PFSK-1 (cell line): ENCODE measurements at regions not wholly inside any gene's neighbourhood (a gene's known extent, or its start where the extent isn't known, plus 50 kb on each side); places are given as distances from the start of the nearest gene placed in this dataset.

Source experiments
- FOXP2 ChIP-seq: optimal IDR thresholded peaks from 2 replicates; pipeline ENCODE3; 2011; ENCODE audit warnings: borderline replicate concordance, control low read depth, inconsistent platforms; ENCODE audit not compliant: insufficient read depth; ENCODE audit errors: extremely low read length, extremely low read depth
- POLR2AphosphoS5 ChIP-seq: IDR thresholded peaks from 2 replicates; pipeline ENCODE4 v1.6.1; 2012; ENCODE audit warnings: low read depth, mild to moderate bottlenecking, control low read depth, low read length, moderate library complexity
- SIN3A ChIP-seq: IDR thresholded peaks from 2 replicates; pipeline ENCODE4 v1.6.1; 2012; ENCODE audit warnings: mild to moderate bottlenecking, low read length, moderate library complexity, borderline replicate concordance; ENCODE audit not compliant: insufficient read depth
- TAF1 ChIP-seq: IDR thresholded peaks from 2 replicates; pipeline ENCODE4 v1.6.1; 2012; ENCODE audit warnings: low read length, control low read depth, borderline replicate concordance; ENCODE audit not compliant: insufficient read depth
- TF ChIP-seq, protein P1 (sequence below), 2 experiments: IDR thresholded peaks; 2 replicates each; pipeline versions ENCODE4 v1.6.1 to v1.8.0; 2011 to 2012; ENCODE audit warnings: low read depth in 2 of 2, low read length in 2 of 2, control low read depth in 1 of 2, inconsistent platforms in 1 of 2, mild to moderate bottlenecking in 1 of 2, moderate library complexity in 1 of 2; ENCODE audit not compliant: insufficient read depth in 1 of 2

DNA sequence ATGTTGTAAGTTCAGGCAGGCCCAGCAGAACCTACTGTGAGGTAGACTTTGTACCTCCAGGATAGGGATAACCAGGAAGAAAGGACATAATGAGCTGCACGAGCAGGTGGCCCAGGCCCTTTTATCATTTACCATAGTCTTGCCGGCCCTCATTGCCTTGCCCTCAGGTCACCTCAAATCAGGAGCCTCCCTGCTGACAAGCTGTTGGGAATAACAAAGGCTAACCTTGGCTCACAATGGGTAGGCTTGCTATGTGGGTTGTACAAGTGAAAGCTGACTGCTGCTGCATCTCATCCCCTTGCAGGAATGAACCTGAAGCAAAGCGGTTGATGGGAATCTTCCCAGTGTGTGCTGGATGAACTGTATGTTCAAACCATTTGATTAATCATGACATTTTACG, 159.5 kb upstream of the ACTBL2 start:
- TF ChIP-seq TAF1 (no peak), POLR2AphosphoS5 (no peak), SIN3A (no peak), FOXP2 (no peak)
- TF ChIP-seq, protein P1, sequence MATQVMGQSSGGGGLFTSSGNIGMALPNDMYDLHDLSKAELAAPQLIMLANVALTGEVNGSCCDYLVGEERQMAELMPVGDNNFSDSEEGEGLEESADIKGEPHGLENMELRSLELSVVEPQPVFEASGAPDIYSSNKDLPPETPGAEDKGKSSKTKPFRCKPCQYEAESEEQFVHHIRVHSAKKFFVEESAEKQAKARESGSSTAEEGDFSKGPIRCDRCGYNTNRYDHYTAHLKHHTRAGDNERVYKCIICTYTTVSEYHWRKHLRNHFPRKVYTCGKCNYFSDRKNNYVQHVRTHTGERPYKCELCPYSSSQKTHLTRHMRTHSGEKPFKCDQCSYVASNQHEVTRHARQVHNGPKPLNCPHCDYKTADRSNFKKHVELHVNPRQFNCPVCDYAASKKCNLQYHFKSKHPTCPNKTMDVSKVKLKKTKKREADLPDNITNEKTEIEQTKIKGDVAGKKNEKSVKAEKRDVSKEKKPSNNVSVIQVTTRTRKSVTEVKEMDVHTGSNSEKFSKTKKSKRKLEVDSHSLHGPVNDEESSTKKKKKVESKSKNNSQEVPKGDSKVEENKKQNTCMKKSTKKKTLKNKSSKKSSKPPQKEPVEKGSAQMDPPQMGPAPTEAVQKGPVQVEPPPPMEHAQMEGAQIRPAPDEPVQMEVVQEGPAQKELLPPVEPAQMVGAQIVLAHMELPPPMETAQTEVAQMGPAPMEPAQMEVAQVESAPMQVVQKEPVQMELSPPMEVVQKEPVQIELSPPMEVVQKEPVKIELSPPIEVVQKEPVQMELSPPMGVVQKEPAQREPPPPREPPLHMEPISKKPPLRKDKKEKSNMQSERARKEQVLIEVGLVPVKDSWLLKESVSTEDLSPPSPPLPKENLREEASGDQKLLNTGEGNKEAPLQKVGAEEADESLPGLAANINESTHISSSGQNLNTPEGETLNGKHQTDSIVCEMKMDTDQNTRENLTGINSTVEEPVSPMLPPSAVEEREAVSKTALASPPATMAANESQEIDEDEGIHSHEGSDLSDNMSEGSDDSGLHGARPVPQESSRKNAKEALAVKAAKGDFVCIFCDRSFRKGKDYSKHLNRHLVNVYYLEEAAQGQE (IDR thresholded peaks at IDR 0.05; ENCODE audit: insufficient read depth in 1 of 2, low read depth in 2 of 2, low read length in 2 of 2): no peak
